C4-2B (cell line): ENCODE measurements at regions not wholly inside any gene's neighbourhood (a gene's known extent, or its start where the extent isn't known, plus 50 kb on each side); places are given as distances from the start of the nearest gene placed in this dataset.

ENCODE experiments used
- CTCF ChIP-seq: fragments of 450-650 bp; conservative IDR thresholded peaks from 2 replicates; pipeline ENCODE4 v1.5.1; 2017; ENCODE audit warnings: mild to moderate bottlenecking
- ZFX ChIP-seq: fragments of 450-650 bp; IDR thresholded peaks from 2 replicates; pipeline ENCODE4 v1.6.1; 2017

DNA sequence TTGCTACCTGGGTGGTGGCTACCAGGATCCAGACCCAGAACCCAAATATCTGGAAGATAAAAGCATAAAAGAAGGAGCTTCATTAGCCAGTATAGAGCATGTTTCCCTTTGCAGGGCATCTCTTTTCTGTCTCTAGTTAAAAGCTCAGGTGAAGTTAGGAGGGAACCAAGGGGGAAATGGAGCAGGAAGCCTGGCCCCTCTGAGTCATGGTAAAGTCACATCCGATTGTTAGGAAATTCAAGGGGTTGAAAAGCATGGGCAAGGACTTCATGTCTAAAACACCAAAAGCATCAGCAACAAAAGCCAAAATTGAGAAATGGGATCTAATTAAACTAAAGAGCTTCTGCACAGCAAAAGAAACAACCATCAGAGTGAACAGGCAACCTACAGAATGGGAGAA is 126.9 kb downstream of the RPIA start:
- TF ChIP-seq CTCF (no peak), ZFX (no peak)
